SK-N-SH (cell line): ENCODE measurements at regions not wholly inside any gene's neighbourhood (a gene's known extent, or its start where the extent isn't known, plus 50 kb on each side); places are given as distances from the start of the nearest gene placed in this dataset.

Experiments
- CTCF ChIA-PET: fragments of 300-600, 350-600 bp; formaldehyde crosslinking; extraction: SDS; loops from one replicate; lab custom pipeline; 2021; lab: Yijun Ruan, JAX
- POLR2A ChIA-PET: fragments of 350-600 bp; sonication (Branson Sonifier 250); formaldehyde crosslinking; extraction: SDS; loops from one replicate; lab custom pipeline; 2020; ENCODE audit warnings: antibody characterized with exemption, inconsistent platforms; lab: Yijun Ruan, JAX
- DNase-seq: peaks from one replicate; pipeline ENCODE4 v3.0.0; 2012
- H2AFZ ChIP-seq: fragments of 200-600 bp; sonication (generic); 2 replicates; pipeline ENCODE4 v1.8.1; 2016; ENCODE audit warnings: antibody characterized with exemption, mild to moderate bottlenecking, low read depth
- H3F3A ChIP-seq: fragments of 200-600 bp; sonication (generic); replicated peaks from 2 replicates; pipeline ENCODE3; 2016; ENCODE audit warnings: antibody characterized with exemption, mild to moderate bottlenecking; ENCODE audit not compliant: insufficient read depth
- H3K27ac ChIP-seq, 2 experiments: fragments of 200-500 bp in 1 of 2; fragments of 200-600 bp in 1 of 2; sonication (Bioruptor generic) in 1 of 2; sonication (generic), shearing (Covaris generic) in 1 of 2; 2 replicates each; pipeline versions ENCODE4 v1.5.1 to v1.6.1; 2014 to 2016; ENCODE audit warnings: low read depth in 2 of 2, inconsistent platforms in 1 of 2, low read length in 1 of 2, mild to moderate bottlenecking in 1 of 2, mixed read lengths in 1 of 2
- H3K27me3 ChIP-seq: fragments of 200-600 bp; sonication (generic), shearing (Covaris generic); 2 replicates; pipeline ENCODE4 v1.6.1; 2016; ENCODE audit warnings: mixed run types; ENCODE audit not compliant: insufficient read depth
- H3K36me3 ChIP-seq, 2 experiments: fragments of 200-500 bp in 1 of 2; fragments of 200-600 bp in 1 of 2; sonication (Bioruptor generic) in 1 of 2; sonication (generic) in 1 of 2; replicated peaks in 1 of 2; 2 replicates each; pipeline versions ENCODE3 to v1.5.1; 2014 to 2016; ENCODE audit warnings: low read length in 1 of 2, mild to moderate bottlenecking in 1 of 2; ENCODE audit not compliant: insufficient read depth in 2 of 2, control insufficient read depth in 1 of 2
- H3K4me1 ChIP-seq, 2 experiments: fragments of 200-500 bp in 1 of 2; fragments of 200-600 bp in 1 of 2; sonication (Bioruptor generic) in 1 of 2; sonication (generic), shearing (Covaris generic) in 1 of 2; 2 replicates each; pipeline versions ENCODE4 v1.5.1 to v1.6.1; 2014 to 2016; ENCODE audit warnings: low read depth in 1 of 2, low read length in 1 of 2, mixed run types in 1 of 2; ENCODE audit not compliant: insufficient read depth in 2 of 2, control insufficient read depth in 1 of 2
- H3K4me2 ChIP-seq: fragments of 200-600 bp; sonication (generic), shearing (Covaris generic); 2 replicates; pipeline ENCODE4 v1.6.1; 2017; ENCODE audit warnings: mixed run types
- H3K4me3 ChIP-seq, 2 experiments: fragments of 200-500 bp in 1 of 2; fragments of 200-600 bp in 1 of 2; sonication (Bioruptor generic) in 1 of 2; sonication (generic), shearing (Covaris generic) in 1 of 2; 2 replicates each; pipeline versions ENCODE4 v1.5.1 to v1.8.1; 2014 to 2016; ENCODE audit warnings: low read depth in 2 of 2, inconsistent platforms in 1 of 2, low read length in 1 of 2, mild to moderate bottlenecking in 1 of 2, mixed read lengths in 1 of 2, moderate library complexity in 1 of 2
- H3K79me2 ChIP-seq: fragments of 200-600 bp; sonication (generic); 2 replicates; pipeline ENCODE4 v1.8.1; 2017; ENCODE audit warnings: mild to moderate bottlenecking; ENCODE audit not compliant: insufficient read depth
- H3K9ac ChIP-seq: fragments of 200-600 bp; sonication (generic); 2 replicates; pipeline ENCODE4 v1.6.1; 2017; ENCODE audit warnings: mixed run types
- H3K9me2 ChIP-seq: fragments of 200-600 bp; sonication (generic); 2 replicates; pipeline ENCODE4 v1.6.1; 2017; ENCODE audit warnings: mixed run types
- H3K9me3 ChIP-seq: fragments of 200-600 bp; sonication (generic); 2 replicates; pipeline ENCODE4 v1.6.1; 2017; ENCODE audit warnings: mixed run types, mild to moderate bottlenecking, moderate library complexity
- H4K20me1 ChIP-seq: fragments of 200-600 bp; sonication (generic); 2 replicates; pipeline ENCODE4 v1.6.1; 2017; ENCODE audit warnings: mild to moderate bottlenecking, mixed run types; ENCODE audit not compliant: insufficient read depth
- CTCF ChIP-seq: fragments of 200-600 bp; sonication (generic); IDR thresholded peaks from 2 replicates; pipeline ENCODE4 v1.6.1; 2017; ENCODE audit warnings: antibody characterized with exemption, mild to moderate bottlenecking, moderate library complexity
- ELF1 ChIP-seq: IDR thresholded peaks from 2 replicates; pipeline ENCODE4 v1.4.0; 2012
- EP300 ChIP-seq, 2 experiments: IDR thresholded peaks; 2 replicates each; pipeline versions ENCODE4 v1.4.0 to v1.6.1; 2012; ENCODE audit warnings: borderline replicate concordance in 1 of 2, low read depth in 1 of 2, low read length in 1 of 2
- FOXJ3 ChIP-seq: sonication (generic); formaldehyde crosslinking; IDR thresholded peaks from 2 replicates; pipeline ENCODE4 v1.5.1; 2020; ENCODE audit warnings: mild to moderate bottlenecking, missing genetic modification reagents
- GABPA ChIP-seq: IDR thresholded peaks from 2 replicates; pipeline ENCODE4 v1.4.0; 2012; ENCODE audit warnings: low read depth, mild to moderate bottlenecking
- GATA2 ChIP-seq: sonication (generic); formaldehyde crosslinking; IDR thresholded peaks from 2 replicates; pipeline ENCODE4 v1.5.0; 2020; ENCODE audit warnings: mild to moderate bottlenecking, missing genetic modification reagents
- NRF1 ChIP-seq: IDR thresholded peaks from 2 replicates; pipeline ENCODE4 v1.6.1; 2012; ENCODE audit warnings: low read depth, mild to moderate bottlenecking, low read length
- PBX3 ChIP-seq: IDR thresholded peaks from 2 replicates; pipeline ENCODE4; 2012
- POLR2AphosphoS5 ChIP-seq: IDR thresholded peaks from 2 replicates; pipeline ENCODE4 v1.6.1; 2012; ENCODE audit warnings: low read depth, low read length
- RCOR1 ChIP-seq: fragments of 150-350 bp; IDR thresholded peaks from 2 replicates; pipeline ENCODE4 v1.6.1; 2017; ENCODE audit warnings: antibody characterized with exemption, low read length
- REST ChIP-seq: IDR thresholded peaks from 2 replicates; pipeline ENCODE4 v1.6.1; 2012; ENCODE audit warnings: mild to moderate bottlenecking, low read depth, low read length, moderate library complexity
- SIN3A ChIP-seq: IDR thresholded peaks from 2 replicates; pipeline ENCODE4 v1.6.1; 2012; ENCODE audit warnings: low read depth, mild to moderate bottlenecking, low read length, moderate library complexity, borderline replicate concordance
- TCF12 ChIP-seq: IDR thresholded peaks from 2 replicates; pipeline ENCODE4 v1.4.0; 2012
- WGBS: methylation state at CpG from one replicate; pipeline ENCODE4 v1.1.6; 2017; ENCODE audit warnings: low lambda C conversion rate; 5-methylcytosine and 5-hydroxymethylcytosine counted together

- no peak overlapping the region for H2AFZ ChIP-seq
- H3K9ac ChIP-seq, result no peak overlapping the region
- no peaks in the 10 kb centered on the region for H3K79me2 ChIP-seq
- H3K9me2 ChIP-seq, result no peaks in the 10 kb centered on the region
- H3K27me3 ChIP-seq, result no peaks in the 10 kb centered on the region
- no peaks in the 10 kb centered on the region for H4K20me1 ChIP-seq
- no peak overlapping the region for H3K4me2 ChIP-seq
- no peak for DNase-seq
- 6% methylated on average over 2 of the region's 2 CpGs for WGBS
- TF ChIP-seq GABPA (no peak), ELF1 (no peak), REST (no peak), TCF12 (no peak), RCOR1 (no peak), EP300 (IDR thresholded peaks at IDR 0.05; ENCODE audit: borderline replicate concordance in 1 of 2, low read depth in 1 of 2, low read length in 1 of 2) (no peak), CTCF (no peak), POLR2AphosphoS5 (no peak), GATA2 (no peak), PBX3 (no peak), SIN3A (no peak), FOXJ3 (CRISPR knock-in tag) (no peak), NRF1 (no peak)
- H3K27ac ChIP-seq, result no peak overlapping the region
- CTCF ChIA-PET, result no interaction called here
- POLR2A ChIA-PET, result no interaction called here
- H3K4me1 ChIP-seq, result no peaks in the 10 kb centered on the region
- H3F3A ChIP-seq, result no peaks in the 10 kb centered on the region
- no peak overlapping the region for H3K4me3 ChIP-seq
- no peaks in the 10 kb centered on the region for H3K36me3 ChIP-seq
- no peaks in the 10 kb centered on the region for H3K9me3 ChIP-seq
These were observed 478.6 kb downstream of the KIF4B start for GRCh38 chr5:155492191-155492590.
